Mesenchymal stem cell (in vitro differentiated cells and primary cell): ENCODE measurements at regions not wholly inside any gene's neighbourhood (a gene's known extent, or its start where the extent isn't known, plus 50 kb on each side); places are given as distances from the start of the nearest gene placed in this dataset.

Experiments used
- DNase-seq: peaks from one replicate; pipeline ENCODE4 v3.0.0-alpha.2; 2013
- H2AFZ ChIP-seq: one replicate; pipeline ENCODE4 v1.6.1; 2013; ENCODE audit warnings: low read depth, mild to moderate bottlenecking, control low read depth, inconsistent platforms, low read length, moderate library complexity
- H2AK5ac ChIP-seq: 2 replicates; pipeline ENCODE4 v1.6.1; 2013; ENCODE audit warnings: low read length, moderate library complexity, mild to moderate bottlenecking, inconsistent platforms; ENCODE audit not compliant: severe bottlenecking
- H2BK120ac ChIP-seq: one replicate; pipeline ENCODE4 v1.6.1; 2013; ENCODE audit warnings: low read depth, mild to moderate bottlenecking, inconsistent platforms, low read length, moderate library complexity
- H2BK12ac ChIP-seq, 2 experiments: one replicate each; pipeline ENCODE4 v1.6.1; 2013; ENCODE audit warnings: inconsistent platforms in 2 of 2, low read length in 2 of 2, mild to moderate bottlenecking in 2 of 2, moderate library complexity in 2 of 2, control low read depth in 1 of 2
- H2BK15ac ChIP-seq: one replicate; pipeline ENCODE4 v1.6.1; 2013; ENCODE audit warnings: mild to moderate bottlenecking, low read depth, inconsistent platforms; ENCODE audit not compliant: poor library complexity, severe bottlenecking
- H2BK5ac ChIP-seq: 2 replicates; pipeline ENCODE4 v1.6.1; 2013; ENCODE audit warnings: low read depth, mild to moderate bottlenecking, low read length, control low read depth, inconsistent platforms; ENCODE audit not compliant: poor library complexity, severe bottlenecking
- H3K14ac ChIP-seq, 2 experiments: one replicate each; pipeline ENCODE4 v1.6.1; 2013; ENCODE audit warnings: inconsistent platforms in 2 of 2, low read length in 2 of 2, control low read depth in 1 of 2, mild to moderate bottlenecking in 1 of 2, moderate library complexity in 1 of 2
- H3K18ac ChIP-seq, 2 experiments: one replicate each; pipeline ENCODE4 v1.6.1; 2013; ENCODE audit warnings: inconsistent platforms in 2 of 2, low read length in 2 of 2, control low read depth in 1 of 2, low read depth in 1 of 2, mild to moderate bottlenecking in 1 of 2
- H3K23ac ChIP-seq, 2 experiments: one replicate each; pipeline ENCODE4 v1.6.1; 2013; ENCODE audit warnings: inconsistent platforms in 2 of 2, low read length in 2 of 2, mild to moderate bottlenecking in 2 of 2, moderate library complexity in 2 of 2, control low read depth in 1 of 2
- H3K27ac ChIP-seq: 2 replicates; pipeline ENCODE4 v1.5.1; 2013; ENCODE audit warnings: mild to moderate bottlenecking, moderate library complexity, low read length, control low read depth, inconsistent platforms; ENCODE audit not compliant: poor library complexity, severe bottlenecking
- H3K27me3 ChIP-seq, 2 experiments: 2 replicates each; pipeline versions ENCODE4 v1.6.1 to v1.7.0; 2013; ENCODE audit warnings: low read length in 2 of 2, mild to moderate bottlenecking in 2 of 2, moderate library complexity in 2 of 2, control low read depth in 1 of 2, inconsistent platforms in 1 of 2; ENCODE audit not compliant: control insufficient read depth in 1 of 2, insufficient read depth in 1 of 2
- H3K36me3 ChIP-seq, 2 experiments: 2 replicates each; pipeline versions ENCODE4 v1.6.1 to v1.7.0; 2013; ENCODE audit warnings: low read length in 2 of 2, control low read depth in 1 of 2, inconsistent platforms in 1 of 2, low read depth in 1 of 2, mild to moderate bottlenecking in 1 of 2; ENCODE audit not compliant: insufficient read depth in 2 of 2, control insufficient read depth in 1 of 2
- H3K4ac ChIP-seq, 2 experiments: one replicate each; pipeline ENCODE4 v1.6.1; 2013; ENCODE audit warnings: inconsistent platforms in 2 of 2, low read length in 2 of 2, mild to moderate bottlenecking in 2 of 2, moderate library complexity in 2 of 2, control low read depth in 1 of 2, low read depth in 1 of 2
- H3K4me1 ChIP-seq: 2 replicates; pipeline ENCODE4 v1.6.1; 2013; ENCODE audit warnings: low read depth, low read length, control low read depth; ENCODE audit not compliant: control insufficient read depth, insufficient read depth
- H3K4me2 ChIP-seq: 2 replicates; pipeline ENCODE4 v1.6.1; 2013; ENCODE audit warnings: low read length, mild to moderate bottlenecking, inconsistent platforms; ENCODE audit not compliant: poor library complexity, severe bottlenecking
- H3K4me3 ChIP-seq, 2 experiments: 2 replicates each; pipeline versions ENCODE4 v1.5.1 to v1.7.0; 2013; ENCODE audit warnings: low read length in 2 of 2, mild to moderate bottlenecking in 2 of 2, control low read depth in 1 of 2, low read depth in 1 of 2; ENCODE audit not compliant: insufficient read depth in 1 of 2
- H3K79me1 ChIP-seq: replicated peaks from 2 replicates; pipeline ENCODE4 v1.6.1; 2013; ENCODE audit warnings: mild to moderate bottlenecking, control low read depth, low read length, inconsistent platforms; ENCODE audit not compliant: poor library complexity, severe bottlenecking
- H3K9ac ChIP-seq: 2 replicates; pipeline ENCODE4 v1.7.0; 2013; ENCODE audit warnings: mild to moderate bottlenecking, low read length, moderate library complexity
- H3K9me3 ChIP-seq: 2 replicates; pipeline ENCODE4 v1.7.0; 2013; ENCODE audit warnings: mild to moderate bottlenecking, low read length; ENCODE audit not compliant: control insufficient read depth
- H4K8ac ChIP-seq: one replicate; pipeline ENCODE4 v1.6.1; 2013; ENCODE audit warnings: inconsistent platforms, mild to moderate bottlenecking, low read length, moderate library complexity
- H4K91ac ChIP-seq: one replicate; pipeline ENCODE4 v1.6.1; 2013; ENCODE audit warnings: mild to moderate bottlenecking, low read length, inconsistent platforms
- WGBS: methylation state at CpG from one replicate; pipeline ENCODE4 v1.1.7; 2013; ENCODE audit warnings: mixed read lengths; 5-methylcytosine and 5-hydroxymethylcytosine counted together

- Histone ChIP-seq H3K23ac (no peak overlapping the region), H2AFZ (no peak overlapping the region), H3K4me2 (no peak overlapping the region), H3K9me3 (no peaks in the 10 kb centered on the region), H2AK5ac (no peak overlapping the region), H3K18ac (no peak overlapping the region), H2BK120ac (no peak overlapping the region), H2BK15ac (no peak overlapping the region), H3K9ac (no peak overlapping the region), H3K4me1 (peaks cover 2% of the 10 kb centered on the region), H3K79me1 (no peaks in the 10 kb centered on the region), H3K27ac (no peak overlapping the region), H3K4me3 (no peak overlapping the region), H2BK5ac (no peak overlapping the region), H3K27me3 (peaks cover 4 to 14% of the 10 kb centered on the region in 2 experiments), H3K14ac (no peak overlapping the region), H3K4ac (no peak overlapping the region), H4K91ac (no peak overlapping the region), H3K36me3 (no peaks in the 10 kb centered on the region), H2BK12ac (no peak overlapping the region), H4K8ac (no peak overlapping the region)
- WGBS, result 49% methylated on average over 4 of the region's 6 CpGs
- no peak for DNase-seq
Observed at GRCh38 chr6:6905961-6906518, 201.7 kb upstream of the RREB1 start.

GRCh38 chr6:6906570-6907213 is 201.1 kb upstream of the RREB1 start:
- Histone ChIP-seq H4K8ac (no peak overlapping the region), H3K18ac (no peak overlapping the region), H3K4ac (no peak overlapping the region), H3K4me2 (no peak overlapping the region), H3K14ac (no peak overlapping the region), H3K9ac (no peak overlapping the region), H2BK120ac (no peak overlapping the region), H3K36me3 (no peaks in the 10 kb centered on the region), H3K23ac (no peak overlapping the region), H2BK5ac (no peak overlapping the region), H4K91ac (no peak overlapping the region), H3K9me3 (no peaks in the 10 kb centered on the region), H3K27ac (no peak overlapping the region), H3K4me3 (no peak overlapping the region), H3K79me1 (no peaks in the 10 kb centered on the region), H3K4me1 (peaks cover 2% of the 10 kb centered on the region), H2BK15ac (no peak overlapping the region), H2AFZ (no peak overlapping the region), H3K27me3 (peaks cover 4 to 14% of the 10 kb centered on the region in 2 experiments), H2AK5ac (no peak overlapping the region), H2BK12ac (no peak overlapping the region)
- DNase-seq, result no peak
- WGBS, result 87% methylated on average over 5 of the region's 5 CpGs

GRCh38 chr6:6907286-6907685 is 200.5 kb upstream of the RREB1 start:
- Histone ChIP-seq H3K14ac (no peak overlapping the region), H3K9ac (no peak overlapping the region), H4K91ac (no peak overlapping the region), H3K9me3 (no peaks in the 10 kb centered on the region), H3K79me1 (no peaks in the 10 kb centered on the region), H2BK5ac (no peak overlapping the region), H2BK12ac (no peak overlapping the region), H3K23ac (no peak overlapping the region), H3K18ac (no peak overlapping the region), H2AK5ac (no peak overlapping the region), H2BK120ac (no peak overlapping the region), H3K4me3 (no peak overlapping the region), H3K4ac (no peak overlapping the region), H2AFZ (no peak overlapping the region), H4K8ac (no peak overlapping the region), H3K27me3 (peaks cover 4 to 14% of the 10 kb centered on the region in 2 experiments), H3K36me3 (no peaks in the 10 kb centered on the region), H2BK15ac (no peak overlapping the region), H3K4me1 (peaks cover 2% of the 10 kb centered on the region), H3K27ac (no peak overlapping the region), H3K4me2 (no peak overlapping the region)
- no peak for DNase-seq
- WGBS, result 89% methylated on average over 4 of the region's 4 CpGs

GRCh38 chr6:6908121-6908520 is 199.6 kb upstream of the RREB1 start:
- H4K91ac ChIP-seq, result no peak overlapping the region
- H3K4me2 ChIP-seq, result no peak overlapping the region
- peaks cover 2% of the 10 kb centered on the region for H3K4me1 ChIP-seq
- no peak overlapping the region for H2BK15ac ChIP-seq
- no peak overlapping the region for H3K4ac ChIP-seq
- H2AFZ ChIP-seq, result no peak overlapping the region
- no peak overlapping the region for H3K9ac ChIP-seq
- peaks cover 4 to 14% of the 10 kb centered on the region in 2 experiments for H3K27me3 ChIP-seq
- H3K18ac ChIP-seq, result no peak overlapping the region
- H2AK5ac ChIP-seq, result no peak overlapping the region
- H4K8ac ChIP-seq, result no peak overlapping the region
- no peak overlapping the region for H3K23ac ChIP-seq
- no peak overlapping the region for H2BK5ac ChIP-seq
- no peak overlapping the region for H3K4me3 ChIP-seq
- H2BK12ac ChIP-seq, result no peak overlapping the region
- H3K79me1 ChIP-seq, result no peaks in the 10 kb centered on the region
- DNase-seq, result no peak
- H3K9me3 ChIP-seq, result no peaks in the 10 kb centered on the region
- WGBS, result no CpG with 5 or more reads among the region's 1 CpG
- no peaks in the 10 kb centered on the region for H3K36me3 ChIP-seq
- H3K27ac ChIP-seq, result no peak overlapping the region
- no peak overlapping the region for H2BK120ac ChIP-seq
- no peak overlapping the region for H3K14ac ChIP-seq
